Neuronal stem cell (in vitro differentiated cells): ENCODE measurements at regions not wholly inside any gene's neighbourhood (a gene's known extent, or its start where the extent isn't known, plus 50 kb on each side); places are given as distances from the start of the nearest gene placed in this dataset.
A peak's percentile ranks its signal among the peaks of the same experiment; 100 is the strongest.

Experiments
- DNase-seq: peaks from one replicate; pipeline ENCODE4 v3.0.0-alpha.2; 2013; ENCODE audit warnings: low spot score
- H2AFZ ChIP-seq: one replicate; pipeline ENCODE4 v1.6.1; 2013; ENCODE audit warnings: mild to moderate bottlenecking, low read length, inconsistent platforms
- H2AK5ac ChIP-seq: 2 replicates; pipeline ENCODE4 v1.6.1; 2013; ENCODE audit warnings: low read depth, mild to moderate bottlenecking, inconsistent platforms, low read length, moderate library complexity, mixed read lengths
- H2BK120ac ChIP-seq: 2 replicates; pipeline ENCODE4 v1.6.1; 2013; ENCODE audit warnings: low read depth, mild to moderate bottlenecking, inconsistent platforms, low read length, moderate library complexity, mixed read lengths
- H2BK12ac ChIP-seq: one replicate; pipeline ENCODE4 v1.6.1; 2013; ENCODE audit warnings: low read length, inconsistent platforms
- H2BK15ac ChIP-seq: 2 replicates; pipeline ENCODE4 v1.6.1; 2013; ENCODE audit warnings: mild to moderate bottlenecking, low read length, inconsistent platforms, mixed read lengths
- H2BK5ac ChIP-seq: one replicate; pipeline ENCODE4 v1.6.1; 2013; ENCODE audit warnings: inconsistent platforms, mild to moderate bottlenecking, low read length, moderate library complexity
- H3K14ac ChIP-seq: one replicate; pipeline ENCODE4 v1.6.1; 2013; ENCODE audit warnings: low read length, inconsistent platforms
- H3K18ac ChIP-seq: 2 replicates; pipeline ENCODE4 v1.6.1; 2013; ENCODE audit warnings: low read length, inconsistent platforms
- H3K23ac ChIP-seq: 2 replicates; pipeline ENCODE4 v1.6.1; 2013; ENCODE audit warnings: low read depth, mild to moderate bottlenecking, mixed read lengths, low read length, inconsistent platforms; ENCODE audit not compliant: poor library complexity
- H3K27ac ChIP-seq: replicated peaks from 3 replicates; pipeline ENCODE4 v1.5.1; 2013; ENCODE audit warnings: low read length, inconsistent platforms
- H3K27me3 ChIP-seq, 3 experiments: 2 replicates each; pipeline ENCODE4 v1.6.1; 2013; ENCODE audit warnings: low read length in 3 of 3, mild to moderate bottlenecking in 2 of 3, inconsistent platforms in 1 of 3, low read depth in 1 of 3, mixed read lengths in 1 of 3, moderate library complexity in 1 of 3; ENCODE audit not compliant: control insufficient read depth in 3 of 3, insufficient read depth in 3 of 3
- H3K36me3 ChIP-seq, 2 donors: replicated peaks in 1 of 2; 2 replicates each; pipeline ENCODE4 v1.6.1; 2013; ENCODE audit warnings: low read length in 2 of 2; ENCODE audit not compliant: control insufficient read depth in 2 of 2, insufficient read depth in 2 of 2
- H3K4ac ChIP-seq: 2 replicates; pipeline ENCODE4 v1.6.1; 2013; ENCODE audit warnings: inconsistent platforms, mild to moderate bottlenecking, low read length, moderate library complexity
- H3K4me1 ChIP-seq, 2 donors: 1 replicate in 1 of 2; 2 replicates in 1 of 2; pipeline ENCODE4 v1.6.1; 2013; ENCODE audit warnings: low read length in 2 of 2, low read depth in 1 of 2; ENCODE audit not compliant: control insufficient read depth in 2 of 2, insufficient read depth in 1 of 2
- H3K4me2 ChIP-seq: one replicate; pipeline ENCODE4 v1.6.1; 2013; ENCODE audit warnings: mild to moderate bottlenecking, low read length, inconsistent platforms; ENCODE audit not compliant: insufficient read depth, poor library complexity, severe bottlenecking
- H3K4me3 ChIP-seq, 2 donors: 2 replicates each; pipeline ENCODE4 v1.5.1; 2013; ENCODE audit warnings: low read length in 2 of 2, mild to moderate bottlenecking in 2 of 2, inconsistent platforms in 1 of 2, moderate library complexity in 1 of 2
- H3K79me1 ChIP-seq: one replicate; pipeline ENCODE4 v1.6.1; 2013; ENCODE audit warnings: low read depth, mild to moderate bottlenecking, inconsistent platforms, low read length, moderate library complexity
- H3K9ac ChIP-seq: one replicate; pipeline ENCODE4 v1.6.1; 2013; ENCODE audit warnings: mild to moderate bottlenecking, low read depth, low read length, inconsistent platforms; ENCODE audit not compliant: poor library complexity
- H3K9me3 ChIP-seq, 2 donors: replicated peaks in 1 of 2; 2 replicates each; pipeline versions ENCODE3 to v1.6.1; 2013; ENCODE audit warnings: low read length in 2 of 2, mild to moderate bottlenecking in 2 of 2, inconsistent platforms in 1 of 2, low read depth in 1 of 2, mixed read lengths in 1 of 2, moderate library complexity in 1 of 2; ENCODE audit not compliant: control insufficient read depth in 2 of 2, insufficient read depth in 1 of 2
- H4K8ac ChIP-seq: one replicate; pipeline ENCODE4 v1.6.1; 2013; ENCODE audit warnings: low read depth, mild to moderate bottlenecking, inconsistent platforms, low read length, moderate library complexity
- H4K91ac ChIP-seq: one replicate; pipeline ENCODE4 v1.6.1; 2013; ENCODE audit warnings: low read length, low read depth, mild to moderate bottlenecking, inconsistent platforms; ENCODE audit not compliant: poor library complexity
- WGBS, 2 donors: extraction: QIAGEN DNeasy Blood & Tissue Kit; methylation state at CpG; one replicate each; pipeline ENCODE4 v1.1.7; 2013; ENCODE audit warnings: missing lambda C conversion rate in 2 of 2, mixed read lengths in 1 of 2; ENCODE audit not compliant: insufficient read length in 2 of 2, insufficient replicate concordance in 1 of 2; ENCODE audit errors: extremely low coverage in 2 of 2; 5-methylcytosine and 5-hydroxymethylcytosine counted together

GRCh38 chr10:3524086-3524960, 260.7 kb downstream of the KLF6 start:
- no CpG with 5 or more reads among the region's 7 CpGs for WGBS, 2 donors

DNA sequence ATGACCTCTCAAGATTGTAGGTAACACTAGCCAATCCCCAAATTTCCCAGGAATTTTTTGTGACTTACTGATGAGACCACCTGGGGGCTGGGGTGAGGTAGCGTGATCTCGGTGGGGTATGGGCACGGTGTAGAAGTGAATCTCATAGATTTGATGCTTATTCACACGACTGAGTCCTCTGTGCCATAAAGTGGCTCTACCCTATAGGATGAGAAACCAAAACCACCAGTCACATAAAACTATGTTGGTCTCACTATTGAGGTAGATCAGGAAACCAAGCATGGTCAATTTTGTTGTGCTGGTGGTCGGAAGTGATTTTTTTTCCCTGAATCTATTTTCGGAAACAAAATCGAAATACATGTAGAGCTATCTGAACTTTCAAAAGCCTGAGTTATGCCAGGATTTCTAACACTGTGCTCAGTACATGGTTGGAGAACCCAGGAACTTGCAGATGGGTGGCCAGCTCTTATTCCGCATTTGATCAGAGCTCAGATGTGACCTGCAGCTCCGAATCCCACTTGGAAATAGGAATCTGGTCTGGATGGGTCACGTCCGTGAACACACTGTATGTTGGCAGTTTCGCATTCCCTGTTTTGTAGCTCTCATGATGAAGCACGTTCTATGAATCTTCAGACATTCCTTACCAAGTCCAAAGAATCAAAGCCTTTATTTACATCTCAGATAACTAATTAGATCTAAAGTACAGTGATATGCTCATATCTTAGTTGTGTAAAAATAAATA, 261.5 kb downstream of the KLF6 start:
- H3K4me2 ChIP-seq: no peak overlapping the region
- H4K8ac ChIP-seq: no peak overlapping the region
- H2AFZ ChIP-seq: no peak overlapping the region
- no peak overlapping the region for H3K27ac ChIP-seq
- no peak overlapping the region for H2BK12ac ChIP-seq
- no peaks in the 10 kb centered on the region for H3K79me1 ChIP-seq
- no peak overlapping the region for H2BK120ac ChIP-seq
- no peak overlapping the region for H2BK15ac ChIP-seq
- H3K9ac ChIP-seq: no peak overlapping the region
- no peaks in the 10 kb centered on the region for H3K36me3 ChIP-seq
- H2BK5ac ChIP-seq: no peak overlapping the region
- no peak overlapping the region for H3K18ac ChIP-seq
- DNase-seq: no peak
- WGBS, 2 donors: no CpG with 5 or more reads among the region's 13 CpGs
- H2AK5ac ChIP-seq: no peak overlapping the region
- no peak overlapping the region for H3K4me3 ChIP-seq
- H4K91ac ChIP-seq: no peak overlapping the region
- H3K4ac ChIP-seq: no peak overlapping the region
- H3K23ac ChIP-seq: no peak overlapping the region
- no peaks in the 10 kb centered on the region for H3K27me3 ChIP-seq
- peaks cover 2 to 5% of the 10 kb centered on the region in 2 donors for H3K9me3 ChIP-seq
- no peaks in the 10 kb centered on the region for H3K4me1 ChIP-seq
- no peak overlapping the region for H3K14ac ChIP-seq

More at GRCh38 chr10:3524086-3524960, 260.7 kb downstream of the KLF6 start:
- H2BK12ac ChIP-seq: no peak overlapping the region
- H2BK15ac ChIP-seq: no peak overlapping the region
- H3K9me3 ChIP-seq: peaks cover 0 to 2% of the 10 kb centered on the region in 2 donors
- H3K79me1 ChIP-seq: no peaks in the 10 kb centered on the region
- no peak for DNase-seq
- no peak overlapping the region for H3K27ac ChIP-seq
- no peak overlapping the region for H4K91ac ChIP-seq
- H3K4me2 ChIP-seq: no peak overlapping the region
- H4K8ac ChIP-seq: no peak overlapping the region
- H3K4me3 ChIP-seq: no peak overlapping the region
- no peak overlapping the region for H2BK5ac ChIP-seq
- no peak overlapping the region for H2AFZ ChIP-seq
- no peak overlapping the region for H2AK5ac ChIP-seq
- H3K14ac ChIP-seq: no peak overlapping the region
- H3K18ac ChIP-seq: no peak overlapping the region
- H3K36me3 ChIP-seq: no peaks in the 10 kb centered on the region
- no peak overlapping the region for H2BK120ac ChIP-seq
- no peak overlapping the region for H3K23ac ChIP-seq
- H3K9ac ChIP-seq: no peak overlapping the region
- H3K4me1 ChIP-seq: no peaks in the 10 kb centered on the region
- no peaks in the 10 kb centered on the region for H3K27me3 ChIP-seq
- no peak overlapping the region for H3K4ac ChIP-seq

GRCh38 chr10:3516923-3517255, 268.1 kb downstream of the KLF6 start:
- no peaks in the 10 kb centered on the region for H3K27me3 ChIP-seq
- H3K4me2 ChIP-seq: no peak overlapping the region
- H3K4me1 ChIP-seq: peaks cover 9 to 14% of the 10 kb centered on the region in 2 donors
- H3K36me3 ChIP-seq: no peaks in the 10 kb centered on the region
- H2BK15ac ChIP-seq: no peak overlapping the region
- H2BK5ac ChIP-seq: no peak overlapping the region
- H3K27ac ChIP-seq: peak overlapping the region; percentile 50
- H2AK5ac ChIP-seq: peak overlapping the region; percentile 6
- no peak overlapping the region for H4K91ac ChIP-seq
- no peak overlapping the region for H2BK120ac ChIP-seq
- H4K8ac ChIP-seq: no peak overlapping the region
- DNase-seq: no peak
- no CpG with 5 or more reads among the region's 15 CpGs for WGBS, 2 donors
- H2AFZ ChIP-seq: peak overlapping the region; percentile 70
- H3K9ac ChIP-seq: no peak overlapping the region
- H3K4me3 ChIP-seq: no peak overlapping the region
- no peak overlapping the region for H3K4ac ChIP-seq
- peaks cover 11 to 21% of the 10 kb centered on the region in 2 donors for H3K9me3 ChIP-seq
- H2BK12ac ChIP-seq: no peak overlapping the region
- H3K14ac ChIP-seq: no peak overlapping the region
- H3K18ac ChIP-seq: peak overlapping the region; percentile 36
- no peaks in the 10 kb centered on the region for H3K79me1 ChIP-seq
- H3K23ac ChIP-seq: no peak overlapping the region
